PC-3 (cell line): ENCODE measurements at regions not wholly inside any gene's neighbourhood (a gene's known extent, or its start where the extent isn't known, plus 50 kb on each side); places are given as distances from the start of the nearest gene placed in this dataset.

Source experiments
- ATAC-seq: fragments of 200-7000 bp; cut with Tn5 transposase; 2 replicates; pipeline ENCODE4 v1.9.1; 2020; ENCODE audit warnings: mild to moderate bottlenecking, moderate library complexity
- BruUV-seq: library from RNA; stranded (reverse); fragments of 400-500 nt; replicated peaks from 2 replicates; lab custom pipeline; 2021; lab: Mats Ljungman, UMichigan
- CTCF ChIA-PET: fragments of 300-600 bp; sonication (Branson Sonifier 250); formaldehyde crosslinking; loops from one replicate; lab custom pipeline; 2022; ENCODE audit warnings: antibody characterized with exemption; lab: Charles Lee
- POLR2A ChIA-PET: fragments of 300-600 bp; sonication (Branson Sonifier 250); formaldehyde crosslinking; loops from one replicate; lab custom pipeline; 2022; ENCODE audit warnings: antibody characterized with exemption; ENCODE audit not compliant: unreplicated experiment; lab: Charles Lee
- DNase-seq: peaks from one replicate; pipeline ENCODE4 v3.0.0-alpha.2; 2015
- H2AFZ ChIP-seq: fragments of 300-600 bp; sonication (generic); 2 replicates; pipeline ENCODE4 v1.6.0; 2016; ENCODE audit warnings: antibody characterized with exemption, low read length
- H3F3A ChIP-seq: fragments of 300-600 bp; sonication (generic); one replicate; pipeline ENCODE4 v1.6.0; 2017; ENCODE audit warnings: antibody characterized with exemption, low read length, control low read depth, mild to moderate bottlenecking; ENCODE audit not compliant: unreplicated experiment
- H3K27ac ChIP-seq: fragments of 300-600 bp; sonication (generic); 2 replicates; pipeline ENCODE4 v1.5.1; 2016; ENCODE audit warnings: mild to moderate bottlenecking, low read length
- H3K27me3 ChIP-seq: fragments of 300-600 bp; sonication (generic); 2 replicates; pipeline ENCODE4 v1.6.1; 2016; ENCODE audit warnings: low read length, mixed read lengths
- H3K36me3 ChIP-seq: fragments of 300-600 bp; sonication (generic); 2 replicates; pipeline ENCODE4 v1.6.1; 2016; ENCODE audit warnings: low read depth, mixed run types, low read length, mixed read lengths
- H3K4me1 ChIP-seq: fragments of 300-600 bp; sonication (generic); 2 replicates; pipeline ENCODE4 v1.5.1; 2016; ENCODE audit warnings: low read length; ENCODE audit not compliant: insufficient read depth
- H3K4me2 ChIP-seq: fragments of 300-600 bp; sonication (generic); 2 replicates; pipeline ENCODE4 v1.6.0; 2016; ENCODE audit warnings: low read length
- H3K4me3 ChIP-seq: fragments of 300-600 bp; sonication (generic); 2 replicates; pipeline ENCODE4 v1.5.1; 2016; ENCODE audit warnings: mild to moderate bottlenecking, low read length, mixed read lengths
- H3K79me2 ChIP-seq: fragments of 300-600 bp; sonication (generic); 2 replicates; pipeline ENCODE4 v1.6.1; 2017; ENCODE audit warnings: low read length, mixed read lengths
- H3K9ac ChIP-seq: fragments of 300-600 bp; sonication (generic); 2 replicates; pipeline ENCODE4 v1.6.0; 2016; ENCODE audit warnings: mild to moderate bottlenecking, low read length
- H3K9me2 ChIP-seq: fragments of 300-600 bp; sonication (generic); replicated peaks from 2 replicates; pipeline ENCODE4 v1.6.1; 2016; ENCODE audit warnings: mixed run types, low read length, mixed read lengths
- H3K9me3 ChIP-seq: fragments of 300-600 bp; sonication (generic); 2 replicates; pipeline ENCODE4 v1.6.1; 2016; ENCODE audit warnings: low read length, mixed read lengths
- H4K20me1 ChIP-seq: fragments of 300-600 bp; sonication (generic); 2 replicates; pipeline ENCODE4 v1.6.1; 2016; ENCODE audit warnings: low read length, mixed read lengths
- EZH2 ChIP-seq: fragments of 300-600 bp; sonication (generic); IDR thresholded peaks from one replicate; pipeline ENCODE4 v1.6.1; 2017; ENCODE audit warnings: antibody characterized with exemption, mild to moderate bottlenecking, low read length; ENCODE audit not compliant: unreplicated experiment
- EZH2phosphoT487 ChIP-seq: fragments of 300-600 bp; sonication (generic); IDR thresholded peaks from 2 replicates; pipeline ENCODE4 v1.6.1; 2018; ENCODE audit warnings: mild to moderate bottlenecking, antibody characterized with exemption, low read length, borderline replicate concordance
- intact Hi-C: fragments of 100-400 bp; cut with micrococcal nuclease; formaldehyde crosslinking; loops from 2 replicates; pipeline ENCODE4 v1.9.0; 2023
- TF ChIP-seq, protein P1 (sequence below): fragments of 300-600 bp; sonication (generic); conservative IDR thresholded peaks from 2 replicates; pipeline ENCODE4 v1.5.1; 2017; ENCODE audit warnings: antibody characterized with exemption, low read depth, mild to moderate bottlenecking, low read length

DNA sequence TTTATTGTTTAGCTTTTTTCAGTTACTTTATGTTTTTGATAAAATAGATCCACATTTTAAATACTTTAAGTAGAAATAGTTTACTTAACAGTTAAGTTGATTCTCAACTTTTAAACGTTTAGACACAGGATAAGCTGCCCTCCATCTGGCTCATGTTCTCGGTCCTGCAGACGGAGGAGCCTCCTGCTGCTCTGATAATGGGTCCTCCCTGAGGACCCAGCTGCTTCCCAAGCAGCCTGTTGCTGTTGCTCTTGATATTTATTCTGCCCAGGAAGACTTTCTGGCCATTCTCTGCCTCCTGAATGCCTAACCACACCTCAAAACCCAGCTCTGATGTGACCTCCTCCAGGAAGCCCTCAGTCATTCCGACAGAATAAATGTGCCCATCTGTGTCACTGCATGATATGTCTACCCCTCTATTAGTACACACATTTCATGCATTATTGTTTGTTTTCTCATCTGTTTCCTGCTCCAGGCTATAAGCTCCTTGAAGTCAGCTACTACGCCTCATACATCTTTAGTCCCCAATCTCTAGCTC is 267.2 kb upstream of the MSX2 start:
- H3K9me3 ChIP-seq: no peaks in the 10 kb centered on the region
- H3K27me3 ChIP-seq: no peaks in the 10 kb centered on the region
- no peaks in the 10 kb centered on the region for H3K36me3 ChIP-seq
- H3K9me2 ChIP-seq: no peaks in the 10 kb centered on the region
- no peak overlapping the region for H3K4me3 ChIP-seq
- no peak overlapping the region for H3K27ac ChIP-seq
- H4K20me1 ChIP-seq: no peaks in the 10 kb centered on the region
- POLR2A ChIA-PET: no interaction called here
- TF ChIP-seq EZH2 (no peak), EZH2phosphoT487 (no peak)
- TF ChIP-seq, protein P1, sequence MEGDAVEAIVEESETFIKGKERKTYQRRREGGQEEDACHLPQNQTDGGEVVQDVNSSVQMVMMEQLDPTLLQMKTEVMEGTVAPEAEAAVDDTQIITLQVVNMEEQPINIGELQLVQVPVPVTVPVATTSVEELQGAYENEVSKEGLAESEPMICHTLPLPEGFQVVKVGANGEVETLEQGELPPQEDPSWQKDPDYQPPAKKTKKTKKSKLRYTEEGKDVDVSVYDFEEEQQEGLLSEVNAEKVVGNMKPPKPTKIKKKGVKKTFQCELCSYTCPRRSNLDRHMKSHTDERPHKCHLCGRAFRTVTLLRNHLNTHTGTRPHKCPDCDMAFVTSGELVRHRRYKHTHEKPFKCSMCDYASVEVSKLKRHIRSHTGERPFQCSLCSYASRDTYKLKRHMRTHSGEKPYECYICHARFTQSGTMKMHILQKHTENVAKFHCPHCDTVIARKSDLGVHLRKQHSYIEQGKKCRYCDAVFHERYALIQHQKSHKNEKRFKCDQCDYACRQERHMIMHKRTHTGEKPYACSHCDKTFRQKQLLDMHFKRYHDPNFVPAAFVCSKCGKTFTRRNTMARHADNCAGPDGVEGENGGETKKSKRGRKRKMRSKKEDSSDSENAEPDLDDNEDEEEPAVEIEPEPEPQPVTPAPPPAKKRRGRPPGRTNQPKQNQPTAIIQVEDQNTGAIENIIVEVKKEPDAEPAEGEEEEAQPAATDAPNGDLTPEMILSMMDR: no peak
- no peak overlapping the region for H3K4me2 ChIP-seq
- H3K9ac ChIP-seq: no peak overlapping the region
- H3K79me2 ChIP-seq: no peaks in the 10 kb centered on the region
- no peak for DNase-seq
- BruUV-seq: no TSS peak
- ATAC-seq: no peak
- H3F3A ChIP-seq: no peaks in the 10 kb centered on the region
- intact Hi-C loops: no loop called here
- CTCF ChIA-PET: no interaction called here
- H3K4me1 ChIP-seq: peaks cover 22% of the 10 kb centered on the region
- no peak overlapping the region for H2AFZ ChIP-seq

GRCh38 chr5:174459071-174459702 is 265.2 kb upstream of the MSX2 start:
- ChIA-PET POLR2A (no interaction called here), CTCF (no interaction called here)
- intact Hi-C loops: no loop called here
- no TSS peak for BruUV-seq
- no peaks in the 10 kb centered on the region for H3K27me3 ChIP-seq
- peaks cover 22% of the 10 kb centered on the region for H3K4me1 ChIP-seq
- ATAC-seq: no peak
- no peak for DNase-seq
- H3K4me2 ChIP-seq: no peak overlapping the region
- no peak overlapping the region for H3K27ac ChIP-seq
- H3K4me3 ChIP-seq: no peak overlapping the region
- H3K36me3 ChIP-seq: no peaks in the 10 kb centered on the region
- no peaks in the 10 kb centered on the region for H4K20me1 ChIP-seq
- no peak overlapping the region for H3K9ac ChIP-seq
- TF ChIP-seq EZH2 (no peak), EZH2phosphoT487 (no peak)
- TF ChIP-seq, protein P1: no peak
- no peaks in the 10 kb centered on the region for H3F3A ChIP-seq
- no peaks in the 10 kb centered on the region for H3K9me2 ChIP-seq
- peak overlapping the region; percentile 68; the same call in 1 of the 2 replicates for H2AFZ ChIP-seq
- H3K79me2 ChIP-seq: no peaks in the 10 kb centered on the region
- no peaks in the 10 kb centered on the region for H3K9me3 ChIP-seq

GRCh38 chr5:174459832-174460448 is 264.4 kb upstream of the MSX2 start:
- DNase-seq (peak; percentile 40), ATAC-seq (no peak)
- intact Hi-C loops: no loop called here
- POLR2A ChIA-PET: no interaction called here
- H3K27me3 ChIP-seq: no peaks in the 10 kb centered on the region
- no peaks in the 10 kb centered on the region for H4K20me1 ChIP-seq
- H3K4me3 ChIP-seq: no peak overlapping the region
- TF ChIP-seq, protein P1: no peak
- no peak for TF ChIP-seq EZH2
- TF ChIP-seq EZH2phosphoT487: no peak
- H3K9me3 ChIP-seq: no peaks in the 10 kb centered on the region
- no peaks in the 10 kb centered on the region for H3K36me3 ChIP-seq
- BruUV-seq: no TSS peak
- no peaks in the 10 kb centered on the region for H3K79me2 ChIP-seq
- H3F3A ChIP-seq: no peaks in the 10 kb centered on the region
- H3K27ac ChIP-seq: no peak overlapping the region
- CTCF ChIA-PET: no interaction called here
- H3K9me2 ChIP-seq: no peaks in the 10 kb centered on the region
- no peak overlapping the region for H3K9ac ChIP-seq
- H3K4me2 ChIP-seq: peak overlapping the region; percentile 28; the same call in 1 of the 2 replicates
- H3K4me1 ChIP-seq: peaks cover 22% of the 10 kb centered on the region
- H2AFZ ChIP-seq: peak overlapping the region; percentile 68
